NB4 (cell line): ENCODE measurements at regions not wholly inside any gene's neighbourhood (a gene's known extent, or its start where the extent isn't known, plus 50 kb on each side); places are given as distances from the start of the nearest gene placed in this dataset.
A peak's percentile ranks its signal among the peaks of the same experiment; 100 is the strongest.

Experiments used
- DNase-seq: peaks from one replicate; pipeline ENCODE4 v3.0.0; 2010; ENCODE audit warnings: low read depth
- H3K4me3 ChIP-seq: one replicate; pipeline ENCODE4 v1.5.1; 2011; ENCODE audit warnings: mild to moderate bottlenecking, low read depth, low read length, moderate library complexity
- MYC ChIP-seq: IDR thresholded peaks from 2 replicates; pipeline ENCODE4 v1.6.1; 2011; ENCODE audit warnings: low read depth, low read length
- POLR2A ChIP-seq: IDR thresholded peaks from 2 replicates; pipeline ENCODE4 v1.6.1; 2011; ENCODE audit warnings: mild to moderate bottlenecking; ENCODE audit not compliant: insufficient read length; ENCODE audit errors: extremely low read depth
- TF ChIP-seq, protein P1 (sequence below): IDR thresholded peaks from 2 replicates; pipeline ENCODE4 v1.6.1; 2011; ENCODE audit warnings: low read depth, low read length
- TF ChIP-seq, protein P2 (sequence below): IDR thresholded peaks from one replicate; pipeline ENCODE4 v1.5.1; 2012; ENCODE audit warnings: low read depth, low read length

GRCh38 chr9:13715430-13715829 lies 435.9 kb upstream of the MPDZ start:
- no peak overlapping the region for H3K4me3 ChIP-seq
- DNase-seq = no peak
- no peak for TF ChIP-seq POLR2A
- TF ChIP-seq, protein P1, sequence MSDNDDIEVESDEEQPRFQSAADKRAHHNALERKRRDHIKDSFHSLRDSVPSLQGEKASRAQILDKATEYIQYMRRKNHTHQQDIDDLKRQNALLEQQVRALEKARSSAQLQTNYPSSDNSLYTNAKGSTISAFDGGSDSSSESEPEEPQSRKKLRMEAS = no peak
- TF ChIP-seq, protein P2, sequence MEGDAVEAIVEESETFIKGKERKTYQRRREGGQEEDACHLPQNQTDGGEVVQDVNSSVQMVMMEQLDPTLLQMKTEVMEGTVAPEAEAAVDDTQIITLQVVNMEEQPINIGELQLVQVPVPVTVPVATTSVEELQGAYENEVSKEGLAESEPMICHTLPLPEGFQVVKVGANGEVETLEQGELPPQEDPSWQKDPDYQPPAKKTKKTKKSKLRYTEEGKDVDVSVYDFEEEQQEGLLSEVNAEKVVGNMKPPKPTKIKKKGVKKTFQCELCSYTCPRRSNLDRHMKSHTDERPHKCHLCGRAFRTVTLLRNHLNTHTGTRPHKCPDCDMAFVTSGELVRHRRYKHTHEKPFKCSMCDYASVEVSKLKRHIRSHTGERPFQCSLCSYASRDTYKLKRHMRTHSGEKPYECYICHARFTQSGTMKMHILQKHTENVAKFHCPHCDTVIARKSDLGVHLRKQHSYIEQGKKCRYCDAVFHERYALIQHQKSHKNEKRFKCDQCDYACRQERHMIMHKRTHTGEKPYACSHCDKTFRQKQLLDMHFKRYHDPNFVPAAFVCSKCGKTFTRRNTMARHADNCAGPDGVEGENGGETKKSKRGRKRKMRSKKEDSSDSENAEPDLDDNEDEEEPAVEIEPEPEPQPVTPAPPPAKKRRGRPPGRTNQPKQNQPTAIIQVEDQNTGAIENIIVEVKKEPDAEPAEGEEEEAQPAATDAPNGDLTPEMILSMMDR = no peak
- no peak for TF ChIP-seq MYC

DNA sequence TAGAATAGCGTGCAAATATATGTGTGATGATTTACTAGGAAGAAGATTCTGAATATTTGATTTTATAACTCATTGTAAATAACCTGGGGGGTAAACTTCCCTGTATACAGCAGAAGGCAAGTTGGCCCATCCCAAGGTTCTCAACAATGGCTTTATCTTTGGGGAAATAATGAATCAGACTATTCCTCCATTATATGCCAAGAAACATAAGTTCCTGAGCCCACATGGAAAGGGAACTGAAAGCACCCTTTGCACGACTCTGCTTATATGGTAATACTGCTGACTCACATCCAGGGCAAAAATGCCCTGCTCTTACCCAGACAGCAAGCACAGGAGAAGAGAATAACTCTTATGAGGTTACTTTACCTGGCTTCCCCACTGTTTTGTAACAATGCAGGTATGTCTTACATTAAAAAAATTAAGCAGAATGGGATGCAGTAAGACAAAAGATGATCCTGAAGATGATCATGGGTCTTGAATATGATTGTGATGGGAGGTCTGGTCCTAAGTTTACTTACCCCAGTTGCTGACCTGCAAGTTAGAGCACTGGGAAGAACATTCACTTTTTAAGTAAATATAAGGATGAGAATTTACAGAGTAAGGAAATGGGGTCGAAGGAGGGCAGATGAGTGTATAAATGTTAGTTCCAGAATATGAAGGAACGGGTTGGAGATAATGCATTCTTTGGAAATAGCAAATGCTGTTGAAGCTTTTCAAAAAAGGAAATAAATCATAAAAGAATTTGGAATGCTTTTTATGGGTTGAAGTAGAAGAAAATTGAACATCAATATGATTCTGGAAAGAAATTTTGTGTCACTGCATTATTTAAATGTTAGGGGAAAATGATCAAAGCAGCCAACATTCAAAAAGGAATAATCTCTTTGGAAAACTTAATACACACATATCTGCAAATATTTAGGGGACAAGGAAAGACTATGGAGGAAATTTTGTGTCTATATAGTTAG lies 428.4 kb upstream of the MPDZ start:
- DNase-seq = peak; percentile 25
- H3K4me3 ChIP-seq = no peak overlapping the region
- TF ChIP-seq MYC (no peak), POLR2A (no peak)
- TF ChIP-seq, protein P1 = no peak
- TF ChIP-seq, protein P2 = no peak

- no peak for DNase-seq
- TF ChIP-seq, protein P2 = no peak
- TF ChIP-seq, protein P1 = no peak
- TF ChIP-seq POLR2A (no peak), MYC (no peak)
- no peak overlapping the region for H3K4me3 ChIP-seq
These were observed 426.4 kb upstream of the MPDZ start for GRCh38 chr9:13705918-13706317.

DNA sequence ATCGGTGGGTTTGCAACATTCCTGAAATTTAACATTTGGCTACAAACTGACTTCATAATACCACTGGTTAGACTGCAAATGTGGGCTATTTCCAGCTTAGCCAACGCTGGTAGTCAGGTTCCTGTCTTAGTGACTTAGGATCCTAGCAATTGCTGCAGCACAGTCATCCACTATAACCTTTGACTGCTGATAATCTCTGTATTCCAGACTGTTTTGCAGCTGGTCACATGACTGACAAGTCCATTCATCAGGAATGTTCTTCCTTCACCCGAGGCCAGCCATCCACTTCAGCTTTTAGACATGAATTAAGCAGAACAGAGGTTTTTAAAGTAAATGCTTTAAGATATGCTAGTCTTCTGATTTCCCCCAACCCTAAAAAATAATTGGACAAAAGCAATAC lies 425.9 kb upstream of the MPDZ start:
- TF ChIP-seq, protein P2 = no peak
- no peak for TF ChIP-seq POLR2A
- TF ChIP-seq, protein P1 = no peak
- TF ChIP-seq MYC = no peak
- DNase-seq = no peak
- H3K4me3 ChIP-seq = no peak overlapping the region

DNA sequence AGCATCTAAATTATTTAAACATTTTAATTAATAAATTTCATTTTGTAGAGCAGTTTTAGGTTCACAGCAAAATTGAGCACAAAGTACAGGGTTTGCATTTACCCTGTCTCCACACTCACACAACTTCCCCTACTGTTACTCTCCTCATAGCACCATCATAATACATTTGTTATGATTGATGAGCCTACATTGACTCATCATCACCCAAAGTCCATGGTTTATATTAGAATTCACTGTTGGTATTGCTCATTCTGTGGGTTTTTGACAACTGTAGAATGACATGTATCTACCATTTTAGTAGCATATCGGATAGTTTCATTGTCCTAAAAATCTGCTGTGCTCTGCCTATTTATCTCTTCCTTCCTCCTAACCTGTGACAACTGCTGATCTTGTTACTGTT lies 411.1 kb upstream of the MPDZ start:
- H3K4me3 ChIP-seq = no peak overlapping the region
- TF ChIP-seq MYC (no peak), POLR2A (no peak)
- TF ChIP-seq, protein P2 = no peak
- TF ChIP-seq, protein P1 = no peak
- DNase-seq = no peak
